Thyroid gland (tissue), 4 donors: ENCODE measurements at regions not wholly inside any gene's neighbourhood (a gene's known extent, or its start where the extent isn't known, plus 50 kb on each side); places are given as distances from the start of the nearest gene placed in this dataset.

ENCODE experiments used
- DNase-seq, 2 donors: peaks; one replicate each; pipeline ENCODE4 v3.0.0-alpha.2; 2019
- H3K27ac ChIP-seq, 3 donors: fragments of 200-600 bp; sonication (generic); 1 replicate in 2 of 3; 2 replicates in 1 of 3; pipeline ENCODE4 v1.5.1; 2016 to 2019; ENCODE audit warnings: mild to moderate bottlenecking in 1 of 3, moderate library complexity in 1 of 3
- H3K27me3 ChIP-seq: fragments of 200-600 bp; sonication (generic); one replicate; pipeline ENCODE4 v1.5.1; 2019
- H3K36me3 ChIP-seq, 2 donors: fragments of 200-600 bp; sonication (generic); one replicate each; pipeline ENCODE4 v1.5.1; 2016 to 2019
- H3K4me1 ChIP-seq, 2 donors: fragments of 200-600 bp; sonication (generic); one replicate each; pipeline ENCODE4 v1.5.1; 2017 to 2019
- H3K4me3 ChIP-seq, 3 donors: fragments of 200-600 bp; sonication (generic); replicated peaks in 1 of 3; 1 replicate in 2 of 3; 2 replicates in 1 of 3; pipeline ENCODE4 v1.5.1; 2016; ENCODE audit warnings: mild to moderate bottlenecking in 1 of 3
- H3K9me3 ChIP-seq: fragments of 200-600 bp; sonication (generic); one replicate; pipeline ENCODE4 v1.5.1; 2017
- POLR2A ChIP-seq, 2 donors: fragments of 450-650 bp; IDR thresholded peaks; one replicate each; pipeline ENCODE4 v1.6.1; 2017; ENCODE audit warnings: antibody characterized with exemption in 2 of 2, mild to moderate bottlenecking in 2 of 2, moderate library complexity in 1 of 2
- WGBS, 2 donors: methylation state at CpG; one replicate each; pipeline ENCODE4 v1.1.5; 2017; 5-methylcytosine and 5-hydroxymethylcytosine counted together
- intact Hi-C: fragments of 100-400 bp; cut with DNase I; formaldehyde crosslinking; loops from one replicate; pipeline ENCODE4 v1.15.1; 2023
- TF ChIP-seq, protein P1 (sequence below), 6 experiments: fragments of 200-600 bp in 3 of 6; fragments of 450-650 bp in 3 of 6; sonication (generic) in 3 of 6; IDR thresholded peaks; one replicate each; pipeline ENCODE4 v1.5.1; 2016 to 2019; ENCODE audit warnings: antibody characterized with exemption in 6 of 6, mild to moderate bottlenecking in 2 of 6, inconsistent platforms in 1 of 6, moderate library complexity in 1 of 6

- Histone ChIP-seq H3K4me3 (no peak overlapping the region), H3K36me3 (no peaks in the 10 kb centered on the region), H3K27ac (no peak overlapping the region), H3K9me3 (no peaks in the 10 kb centered on the region), H3K27me3 (no peaks in the 10 kb centered on the region), H3K4me1 (peaks cover 10 to 21% of the 10 kb centered on the region in 2 donors)
- intact Hi-C loops, result no loop called here
- no peak for DNase-seq
- 87 to 88% methylated on average over 13 of the region's 13 CpGs for whole genome bisulfite sequencing, 2 donors
- TF ChIP-seq, protein P1, sequence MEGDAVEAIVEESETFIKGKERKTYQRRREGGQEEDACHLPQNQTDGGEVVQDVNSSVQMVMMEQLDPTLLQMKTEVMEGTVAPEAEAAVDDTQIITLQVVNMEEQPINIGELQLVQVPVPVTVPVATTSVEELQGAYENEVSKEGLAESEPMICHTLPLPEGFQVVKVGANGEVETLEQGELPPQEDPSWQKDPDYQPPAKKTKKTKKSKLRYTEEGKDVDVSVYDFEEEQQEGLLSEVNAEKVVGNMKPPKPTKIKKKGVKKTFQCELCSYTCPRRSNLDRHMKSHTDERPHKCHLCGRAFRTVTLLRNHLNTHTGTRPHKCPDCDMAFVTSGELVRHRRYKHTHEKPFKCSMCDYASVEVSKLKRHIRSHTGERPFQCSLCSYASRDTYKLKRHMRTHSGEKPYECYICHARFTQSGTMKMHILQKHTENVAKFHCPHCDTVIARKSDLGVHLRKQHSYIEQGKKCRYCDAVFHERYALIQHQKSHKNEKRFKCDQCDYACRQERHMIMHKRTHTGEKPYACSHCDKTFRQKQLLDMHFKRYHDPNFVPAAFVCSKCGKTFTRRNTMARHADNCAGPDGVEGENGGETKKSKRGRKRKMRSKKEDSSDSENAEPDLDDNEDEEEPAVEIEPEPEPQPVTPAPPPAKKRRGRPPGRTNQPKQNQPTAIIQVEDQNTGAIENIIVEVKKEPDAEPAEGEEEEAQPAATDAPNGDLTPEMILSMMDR (IDR thresholded peaks at IDR 0.05), result no peak
- TF ChIP-seq POLR2A (IDR thresholded peaks at IDR 0.05), result no peak
These were observed 116.9 kb upstream of the NGF start for GRCh38 chr1:115454837-115455511.

DNA sequence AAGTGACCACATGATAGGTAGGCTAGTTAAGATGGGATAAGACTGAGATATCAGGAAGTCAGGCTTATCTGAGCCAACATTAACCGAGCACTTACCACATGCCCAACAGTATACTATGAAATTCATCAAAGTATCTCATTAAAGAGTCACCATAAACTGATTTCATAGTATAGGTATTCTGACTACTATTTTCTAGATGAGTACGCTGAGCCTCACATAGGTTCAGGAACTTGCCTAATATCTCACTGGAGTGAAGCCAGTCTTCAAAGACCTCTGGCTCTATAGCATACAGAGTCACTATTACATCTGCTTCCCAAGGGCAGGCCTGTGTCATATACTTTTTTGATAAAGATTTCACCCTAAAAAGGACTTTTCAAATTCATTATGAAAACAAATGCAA is 115.6 kb upstream of the NGF start:
- no peak for TF ChIP-seq POLR2A (IDR thresholded peaks at IDR 0.05)
- TF ChIP-seq, protein P1 (IDR thresholded peaks at IDR 0.05), result no peak
- Histone ChIP-seq H3K27ac (no peak overlapping the region), H3K4me3 (no peak overlapping the region), H3K4me1 (peaks cover 10 to 21% of the 10 kb centered on the region in 2 donors), H3K9me3 (no peaks in the 10 kb centered on the region), H3K36me3 (no peaks in the 10 kb centered on the region), H3K27me3 (no peaks in the 10 kb centered on the region)
- DNase-seq, result no peak
- WGBS, 2 donors, result 92 to 94% methylated on average over 2 of the region's 2 CpGs
- intact Hi-C loops, result no loop called here

DNA sequence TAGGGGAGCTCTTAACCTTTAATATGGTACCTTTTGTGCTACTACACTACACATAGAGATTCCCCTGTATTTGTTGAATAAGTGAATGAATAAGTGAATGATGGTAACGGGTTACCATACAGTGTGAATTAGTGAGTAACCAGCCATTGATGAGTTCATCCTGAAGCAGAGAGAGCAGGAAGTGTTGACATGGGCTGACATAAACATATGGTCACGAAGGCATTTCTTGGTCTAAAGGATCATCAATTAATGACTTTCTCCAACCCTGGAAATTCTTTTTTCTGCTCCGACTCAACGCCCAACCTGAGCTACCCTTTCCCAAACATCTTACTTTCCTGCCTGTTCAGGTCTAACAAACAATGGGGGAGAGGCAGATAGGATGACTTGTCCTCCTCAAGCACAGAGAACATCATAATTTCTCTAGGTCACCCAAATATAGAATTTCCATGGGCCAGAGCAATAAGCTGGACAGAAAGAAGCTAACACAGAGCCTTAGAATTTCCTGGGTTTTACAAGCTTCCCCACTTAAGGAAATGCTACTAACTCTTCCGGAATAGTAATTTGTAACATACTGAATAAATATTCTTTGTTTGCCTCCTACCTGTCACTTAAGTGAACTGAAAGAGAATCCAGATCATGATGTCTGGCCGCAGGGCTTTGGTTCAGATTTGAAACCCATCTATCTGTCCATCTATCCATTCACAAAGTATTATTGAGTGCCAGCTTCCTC is 114.7 kb upstream of the NGF start:
- Histone ChIP-seq H3K4me3 (no peak overlapping the region), H3K27ac (no peak overlapping the region), H3K9me3 (no peaks in the 10 kb centered on the region), H3K4me1 (peaks cover 10 to 21% of the 10 kb centered on the region in 2 donors), H3K36me3 (no peaks in the 10 kb centered on the region), H3K27me3 (no peaks in the 10 kb centered on the region)
- intact Hi-C loops, result no loop called here
- no peak for DNase-seq
- 96% methylated on average over 6 of the region's 6 CpGs for WGBS, 2 donors
- TF ChIP-seq POLR2A (IDR thresholded peaks at IDR 0.05), result no peak
- TF ChIP-seq, protein P1 (IDR thresholded peaks at IDR 0.05), result no peak

DNA sequence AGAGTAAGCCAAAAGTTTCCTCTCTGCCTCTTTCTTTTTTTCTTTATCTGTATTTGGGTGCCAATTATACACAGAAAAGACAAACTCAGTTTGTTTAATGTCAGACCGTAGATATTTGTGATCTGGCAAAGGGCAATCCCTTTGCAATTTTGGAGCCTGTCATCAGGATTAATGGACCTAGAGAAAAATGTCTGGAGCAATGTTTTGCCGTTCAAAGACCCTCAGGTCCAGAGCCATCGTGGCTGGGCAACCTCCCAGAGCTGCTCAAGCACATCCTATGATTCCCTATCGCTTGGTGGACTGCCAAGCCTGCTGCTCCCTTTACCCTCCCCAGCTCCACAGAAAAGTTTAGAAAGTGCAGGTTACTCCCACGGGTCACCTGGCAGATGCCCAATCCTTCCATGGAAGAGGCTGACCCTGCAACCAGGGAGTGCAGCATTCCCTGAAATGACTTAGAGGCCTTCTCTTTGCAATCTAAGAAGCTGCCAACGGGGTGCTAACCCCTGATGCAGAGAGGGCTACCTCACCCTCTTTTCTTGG is 112.5 kb upstream of the NGF start:
- Histone ChIP-seq H3K9me3 (no peaks in the 10 kb centered on the region), H3K27ac (no peak overlapping the region), H3K27me3 (no peaks in the 10 kb centered on the region), H3K4me1 (peaks cover 4 to 5% of the 10 kb centered on the region in 2 donors), H3K4me3 (no peak overlapping the region), H3K36me3 (no peaks in the 10 kb centered on the region)
- intact Hi-C loops, result no loop called here
- 18 to 24% methylated on average over 6 of the region's 6 CpGs for WGBS, 2 donors
- TF ChIP-seq, protein P1 (IDR thresholded peaks at IDR 0.05), result no peak
- no peak for TF ChIP-seq POLR2A (IDR thresholded peaks at IDR 0.05)
- DNase-seq, result peak; percentile 60 to 72
